ENCODE measurements at regions not wholly inside any gene's neighbourhood (a gene's known extent, or its start where the extent isn't known, plus 50 kb on each side); places are given as distances from the start of the nearest gene placed in this dataset.
A peak's percentile ranks its signal among the peaks of the same experiment; 100 is the strongest.

- Mint-ChIP-seq H3K27ac (no peak overlapping the region), H3K9me3 (ENCODE audit: low read depth) (no peaks in the 10 kb centered on the region), H3K4me3 (no peak overlapping the region), H3K4me1 (peaks cover 36% of the 10 kb centered on the region), H3K36me3 (peaks cover 2% of the 10 kb centered on the region), H3K27me3 (no peaks in the 10 kb centered on the region)
- CTCF ChIA-PET: no interaction called here
- DNase-seq: peak; percentile 42
- ATAC-seq: peak; percentile 68
Measured at GRCh38 chr9:99722877-99723276, 98.8 kb upstream of the NR4A3 start.

- no peak overlapping the region for H3K4me3 Mint-ChIP-seq
- no peaks in the 10 kb centered on the region for H3K9me3 Mint-ChIP-seq (ENCODE audit: low read depth)
- CTCF ChIA-PET: no interaction called here
- H3K27me3 Mint-ChIP-seq: no peaks in the 10 kb centered on the region
- H3K36me3 Mint-ChIP-seq: no peaks in the 10 kb centered on the region
- peaks cover 32% of the 10 kb centered on the region for H3K4me1 Mint-ChIP-seq
- DNase-seq: no peak
- no peak for ATAC-seq
- H3K27ac Mint-ChIP-seq: no peak overlapping the region
Measured at GRCh38 chr9:99724640-99725039, 97.0 kb upstream of the NR4A3 start.

GRCh38 chr9:99725852-99726251 is 95.8 kb upstream of the NR4A3 start:
- Mint-ChIP-seq H3K4me1 (peaks cover 20% of the 10 kb centered on the region), H3K9me3 (ENCODE audit: low read depth) (no peaks in the 10 kb centered on the region), H3K27me3 (no peaks in the 10 kb centered on the region), H3K36me3 (no peaks in the 10 kb centered on the region), H3K4me3 (no peak overlapping the region), H3K27ac (no peak overlapping the region)
- DNase-seq: no peak
- no peak for ATAC-seq
- CTCF ChIA-PET: no interaction called here

- ATAC-seq (no peak), DNase-seq (no peak)
- Mint-ChIP-seq H3K27me3 (no peaks in the 10 kb centered on the region), H3K4me3 (no peak overlapping the region), H3K36me3 (no peaks in the 10 kb centered on the region), H3K27ac (no peak overlapping the region), H3K9me3 (ENCODE audit: low read depth) (no peaks in the 10 kb centered on the region), H3K4me1 (peaks cover 15% of the 10 kb centered on the region)
- CTCF ChIA-PET: no interaction called here
Measured at GRCh38 chr9:99726758-99727157, 94.9 kb upstream of the NR4A3 start.

GRCh38 chr9:99730062-99730461 is 91.6 kb upstream of the NR4A3 start:
- ATAC-seq (no peak), DNase-seq (no peak)
- no peaks in the 10 kb centered on the region for H3K4me1 Mint-ChIP-seq
- H3K9me3 Mint-ChIP-seq (ENCODE audit: low read depth): no peaks in the 10 kb centered on the region
- H3K4me3 Mint-ChIP-seq: no peak overlapping the region
- H3K27ac Mint-ChIP-seq: no peak overlapping the region
- CTCF ChIA-PET: interaction anchor here (1.5 kb wide), 1 partner anchor 13 kb away, joined by 3 read pairs; no protein-coding TSS in a partner anchor
- no peaks in the 10 kb centered on the region for H3K36me3 Mint-ChIP-seq
- peaks cover 2% of the 10 kb centered on the region for H3K27me3 Mint-ChIP-seq

- ATAC-seq: no peak
- Mint-ChIP-seq H3K4me3 (no peak overlapping the region), H3K27me3 (peaks cover 4% of the 10 kb centered on the region), H3K4me1 (no peaks in the 10 kb centered on the region), H3K9me3 (ENCODE audit: low read depth) (no peaks in the 10 kb centered on the region), H3K27ac (no peak overlapping the region), H3K36me3 (no peaks in the 10 kb centered on the region)
- CTCF ChIA-PET: no interaction called here
- no peak for DNase-seq
Measured at GRCh38 chr9:99731950-99732349, 89.7 kb upstream of the NR4A3 start.

GRCh38 chr9:99732715-99733114 is 89.0 kb upstream of the NR4A3 start:
- H3K27ac Mint-ChIP-seq: no peak overlapping the region
- no peaks in the 10 kb centered on the region for H3K9me3 Mint-ChIP-seq (ENCODE audit: low read depth)
- CTCF ChIA-PET: no interaction called here
- no peak overlapping the region for H3K4me3 Mint-ChIP-seq
- H3K36me3 Mint-ChIP-seq: no peaks in the 10 kb centered on the region
- H3K4me1 Mint-ChIP-seq: no peaks in the 10 kb centered on the region
- no peak for DNase-seq
- ATAC-seq: no peak
- peaks cover 10% of the 10 kb centered on the region for H3K27me3 Mint-ChIP-seq

- DNase-seq (no peak), ATAC-seq (no peak)
- Mint-ChIP-seq H3K27ac (no peak overlapping the region), H3K4me3 (no peak overlapping the region), H3K36me3 (no peaks in the 10 kb centered on the region), H3K9me3 (ENCODE audit: low read depth) (no peaks in the 10 kb centered on the region), H3K27me3 (peaks cover 11% of the 10 kb centered on the region), H3K4me1 (no peaks in the 10 kb centered on the region)
- CTCF ChIA-PET: interaction anchor here (0.6 kb wide), 1 partner anchor 1876 kb away, joined by 3 read pairs; no protein-coding TSS in a partner anchor
Measured at GRCh38 chr9:99735041-99735440, 86.6 kb upstream of the NR4A3 start.

GRCh38 chr9:99736291-99736690 is 85.4 kb upstream of the NR4A3 start:
- Mint-ChIP-seq H3K27ac (no peak overlapping the region), H3K4me1 (no peaks in the 10 kb centered on the region), H3K4me3 (no peak overlapping the region), H3K9me3 (ENCODE audit: low read depth) (no peaks in the 10 kb centered on the region), H3K36me3 (no peaks in the 10 kb centered on the region), H3K27me3 (peaks cover 14% of the 10 kb centered on the region)
- no peak for DNase-seq
- CTCF ChIA-PET: no interaction called here
- ATAC-seq: no peak

GRCh38 chr9:99737649-99738048 is 84.0 kb upstream of the NR4A3 start:
- no peak for ATAC-seq
- H3K36me3 Mint-ChIP-seq: no peaks in the 10 kb centered on the region
- H3K4me1 Mint-ChIP-seq: no peaks in the 10 kb centered on the region

GRCh38 chr9:99743006-99743405 is 78.7 kb upstream of the NR4A3 start:
- no peak overlapping the region for H3K27ac Mint-ChIP-seq
- H3K27me3 Mint-ChIP-seq: peaks cover 4% of the 10 kb centered on the region
- CTCF ChIA-PET: interaction anchor here (1.2 kb wide), 1 partner anchor 12 kb away, joined by 3 read pairs; no protein-coding TSS in a partner anchor
- H3K36me3 Mint-ChIP-seq: no peaks in the 10 kb centered on the region
- no peak for DNase-seq
- H3K4me1 Mint-ChIP-seq: no peaks in the 10 kb centered on the region
- H3K4me3 Mint-ChIP-seq: no peak overlapping the region
- no peaks in the 10 kb centered on the region for H3K9me3 Mint-ChIP-seq (ENCODE audit: low read depth)
- ATAC-seq: no peak

More at GRCh38 chr9:99737649-99738048, 84.0 kb upstream of the NR4A3 start:
- CTCF ChIA-PET: no interaction called here
- no peak overlapping the region for H3K4me3 Mint-ChIP-seq
- no peak overlapping the region for H3K27ac Mint-ChIP-seq
- H3K27me3 Mint-ChIP-seq: peaks cover 14% of the 10 kb centered on the region
- no peaks in the 10 kb centered on the region for H3K9me3 Mint-ChIP-seq (ENCODE audit: low read depth)
- DNase-seq: no peak

GRCh38 chr9:99743455-99743854 is 78.2 kb upstream of the NR4A3 start:
- no peaks in the 10 kb centered on the region for H3K9me3 Mint-ChIP-seq (ENCODE audit: low read depth)
- H3K36me3 Mint-ChIP-seq: no peaks in the 10 kb centered on the region
- H3K27me3 Mint-ChIP-seq: peaks cover 4% of the 10 kb centered on the region
- ATAC-seq (no peak), DNase-seq (no peak)
- CTCF ChIA-PET: interaction anchor here (1.2 kb wide), 1 partner anchor 13 kb away, joined by 3 read pairs; no protein-coding TSS in a partner anchor
- no peak overlapping the region for H3K27ac Mint-ChIP-seq
- H3K4me1 Mint-ChIP-seq: no peaks in the 10 kb centered on the region
- no peak overlapping the region for H3K4me3 Mint-ChIP-seq

- no peak for ATAC-seq
- H3K4me3 Mint-ChIP-seq: no peak overlapping the region
- CTCF ChIA-PET: interaction anchor here (1.2 kb wide), 1 partner anchor 14 kb away, joined by 3 read pairs; no protein-coding TSS in a partner anchor
Measured at GRCh38 chr9:99744132-99744531, 77.6 kb upstream of the NR4A3 start.

GRCh38 chr9:99745085-99745484 is 76.6 kb upstream of the NR4A3 start:
- DNase-seq (no peak), ATAC-seq (no peak)
- Mint-ChIP-seq H3K4me3 (no peak overlapping the region), H3K36me3 (no peaks in the 10 kb centered on the region), H3K27ac (no peak overlapping the region), H3K4me1 (no peaks in the 10 kb centered on the region), H3K27me3 (peaks cover 2% of the 10 kb centered on the region), H3K9me3 (ENCODE audit: low read depth) (no peaks in the 10 kb centered on the region)
- CTCF ChIA-PET: no interaction called here

More at GRCh38 chr9:99744132-99744531, 77.6 kb upstream of the NR4A3 start:
- peaks cover 4% of the 10 kb centered on the region for H3K27me3 Mint-ChIP-seq
- no peak overlapping the region for H3K27ac Mint-ChIP-seq
- DNase-seq: no peak
- no peaks in the 10 kb centered on the region for H3K36me3 Mint-ChIP-seq
- H3K9me3 Mint-ChIP-seq (ENCODE audit: low read depth): no peaks in the 10 kb centered on the region
- H3K4me1 Mint-ChIP-seq: no peaks in the 10 kb centered on the region

- no peaks in the 10 kb centered on the region for H3K4me1 Mint-ChIP-seq
- no peak for DNase-seq
Measured at GRCh38 chr9:99746406-99746805, 75.3 kb upstream of the NR4A3 start.

More at GRCh38 chr9:99746406-99746805, 75.3 kb upstream of the NR4A3 start:
- ATAC-seq: no peak
- Mint-ChIP-seq H3K9me3 (ENCODE audit: low read depth) (no peaks in the 10 kb centered on the region), H3K36me3 (no peaks in the 10 kb centered on the region), H3K4me3 (no peak overlapping the region), H3K27ac (no peak overlapping the region), H3K27me3 (no peaks in the 10 kb centered on the region)
- CTCF ChIA-PET: no interaction called here

All from activated CD8-positive, alpha-beta memory T cell treated with anti-CD3 and anti-CD28 coated beads, Interleukin-2, amount 10 ng/mL, durations not matched to agents 7 days and 5 days (primary cell).